ENCODE measurements at regions not wholly inside any gene's neighbourhood (a gene's known extent, or its start where the extent isn't known, plus 50 kb on each side); places are given as distances from the start of the nearest gene placed in this dataset.

DNA sequence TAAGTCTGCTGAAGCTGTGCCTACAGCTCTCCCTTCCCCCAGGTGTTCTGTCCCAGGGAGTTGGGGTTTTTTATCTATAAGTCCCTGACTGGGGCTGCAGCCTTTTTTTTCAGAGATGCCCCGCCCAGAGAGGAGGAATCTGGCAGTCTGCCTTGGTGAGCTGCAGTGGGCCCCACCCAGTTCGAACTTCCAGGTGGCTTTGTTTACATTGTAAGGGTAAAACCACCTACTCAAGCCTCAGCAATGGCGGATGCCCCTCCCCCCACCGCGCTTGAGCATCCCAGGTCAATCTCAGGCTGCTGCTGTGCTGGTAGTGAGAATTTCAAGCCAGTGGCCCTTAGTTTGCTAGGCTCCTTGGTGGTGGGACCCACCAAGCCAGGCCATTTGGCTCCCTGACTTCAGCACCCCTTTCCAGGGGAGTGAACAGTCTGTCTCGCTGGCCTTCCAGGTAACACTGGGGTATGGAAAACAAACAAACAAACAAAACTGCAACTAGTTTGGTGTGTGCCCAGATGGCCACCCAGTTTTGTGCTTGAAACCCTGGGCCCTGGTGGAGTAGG lies 189.4 kb downstream of the MFSD1 start:
- Histone ChIP-seq H3K27me3 (ENCODE audit: insufficient read depth, low read length) (no peaks in the 10 kb centered on the region), H3K4me1 (ENCODE audit: insufficient read depth, low read length) (no peaks in the 10 kb centered on the region), H3K4me2 (ENCODE audit: insufficient read depth, low read length) (no peak overlapping the region), H3K79me2 (ENCODE audit: insufficient read depth, low read length) (no peaks in the 10 kb centered on the region), H4K20me1 (ENCODE audit: insufficient read depth, low read length) (no peaks in the 10 kb centered on the region), H3K36me3 (ENCODE audit: insufficient read depth, low read length) (no peaks in the 10 kb centered on the region), H2AFZ (ENCODE audit: low read length) (no peak overlapping the region), H3K4me3 (ENCODE audit: insufficient read depth, low read length) (no peak overlapping the region), H3K9me3 (ENCODE audit: low read depth, low read length) (no peaks in the 10 kb centered on the region), H3K27ac (ENCODE audit: low read depth, low read length) (no peak overlapping the region)
- no peak for DNase-seq (ENCODE audit: insufficient read length, low spot score, missing footprints)
- no peak for TF ChIP-seq CTCF (IDR thresholded peaks at IDR 0.05; ENCODE audit: extremely low read depth, low read depth, low read length)

GRCh38 chr3:158992463-158992862 lies 190.6 kb downstream of the MFSD1 start:
- Histone ChIP-seq H3K36me3 (ENCODE audit: insufficient read depth, low read length) (no peaks in the 10 kb centered on the region), H3K4me2 (ENCODE audit: insufficient read depth, low read length) (no peak overlapping the region), H2AFZ (ENCODE audit: low read length) (no peak overlapping the region), H3K4me1 (ENCODE audit: insufficient read depth, low read length) (no peaks in the 10 kb centered on the region), H3K4me3 (ENCODE audit: insufficient read depth, low read length) (no peak overlapping the region), H3K9me3 (ENCODE audit: low read depth, low read length) (no peaks in the 10 kb centered on the region), H4K20me1 (ENCODE audit: insufficient read depth, low read length) (no peaks in the 10 kb centered on the region), H3K27ac (ENCODE audit: low read depth, low read length) (no peak overlapping the region), H3K79me2 (ENCODE audit: insufficient read depth, low read length) (no peaks in the 10 kb centered on the region), H3K27me3 (ENCODE audit: insufficient read depth, low read length) (no peaks in the 10 kb centered on the region)
- DNase-seq (ENCODE audit: insufficient read length, low spot score, missing footprints): no peak
- no peak for TF ChIP-seq CTCF (IDR thresholded peaks at IDR 0.05; ENCODE audit: extremely low read depth, low read depth, low read length)

GRCh38 chr3:158994386-158994785 lies 192.5 kb downstream of the MFSD1 start:
- DNase-seq (ENCODE audit: insufficient read length, low spot score, missing footprints): no peak
- Histone ChIP-seq H3K4me1 (ENCODE audit: insufficient read depth, low read length) (no peaks in the 10 kb centered on the region), H3K36me3 (ENCODE audit: insufficient read depth, low read length) (no peaks in the 10 kb centered on the region), H3K4me3 (ENCODE audit: insufficient read depth, low read length) (no peak overlapping the region), H3K4me2 (ENCODE audit: insufficient read depth, low read length) (no peak overlapping the region), H4K20me1 (ENCODE audit: insufficient read depth, low read length) (no peaks in the 10 kb centered on the region), H3K27ac (ENCODE audit: low read depth, low read length) (no peak overlapping the region), H3K27me3 (ENCODE audit: insufficient read depth, low read length) (no peaks in the 10 kb centered on the region), H3K9me3 (ENCODE audit: low read depth, low read length) (no peaks in the 10 kb centered on the region), H2AFZ (ENCODE audit: low read length) (no peak overlapping the region), H3K79me2 (ENCODE audit: insufficient read depth, low read length) (no peaks in the 10 kb centered on the region)
- TF ChIP-seq CTCF (IDR thresholded peaks at IDR 0.05; ENCODE audit: extremely low read depth, low read depth, low read length): no peak

GRCh38 chr3:159001711-159002110 lies 199.9 kb downstream of the MFSD1 start:
- no peak for TF ChIP-seq CTCF (IDR thresholded peaks at IDR 0.05; ENCODE audit: extremely low read depth, low read depth, low read length)

More at GRCh38 chr3:159001711-159002110, 199.9 kb downstream of the MFSD1 start:
- Histone ChIP-seq H3K27ac (ENCODE audit: low read depth, low read length) (no peak overlapping the region), H3K27me3 (ENCODE audit: insufficient read depth, low read length) (no peaks in the 10 kb centered on the region), H4K20me1 (ENCODE audit: insufficient read depth, low read length) (no peaks in the 10 kb centered on the region), H3K9me3 (ENCODE audit: low read depth, low read length) (no peaks in the 10 kb centered on the region), H2AFZ (ENCODE audit: low read length) (no peak overlapping the region), H3K4me2 (ENCODE audit: insufficient read depth, low read length) (no peak overlapping the region), H3K4me1 (ENCODE audit: insufficient read depth, low read length) (no peaks in the 10 kb centered on the region), H3K79me2 (ENCODE audit: insufficient read depth, low read length) (no peaks in the 10 kb centered on the region), H3K4me3 (ENCODE audit: insufficient read depth, low read length) (no peak overlapping the region), H3K36me3 (ENCODE audit: insufficient read depth, low read length) (no peaks in the 10 kb centered on the region)
- DNase-seq (ENCODE audit: insufficient read length, low spot score, missing footprints): no peak

Data from osteoblast (primary cell).